Stomach (tissue), 4 donors: ENCODE measurements at regions not wholly inside any gene's neighbourhood (a gene's known extent, or its start where the extent isn't known, plus 50 kb on each side); places are given as distances from the start of the nearest gene placed in this dataset.

Source experiments
- POLR2A ChIP-seq, 4 donors: fragments of 450-650 bp; IDR thresholded peaks; one replicate each; pipeline ENCODE4 v1.6.1; 2016; ENCODE audit warnings: antibody characterized with exemption in 4 of 4, control low read depth in 2 of 4, mild to moderate bottlenecking in 1 of 4, moderate library complexity in 1 of 4
- POLR2AphosphoS5 ChIP-seq, 3 donors: sonication (generic); formaldehyde crosslinking; IDR thresholded peaks; one replicate each; pipeline ENCODE4 v1.6.1; 2016; ENCODE audit warnings: antibody characterized with exemption in 3 of 3
- TF ChIP-seq, protein P1 (sequence below), 7 experiments: fragments of 450-650 bp in 4 of 7; fragments of 200-600 bp in 3 of 7; sonication (generic) in 3 of 7; IDR thresholded peaks; one replicate each; pipeline ENCODE4 v1.5.1; 2016 to 2019; ENCODE audit warnings: antibody characterized with exemption in 7 of 7, control low read depth in 2 of 7, mild to moderate bottlenecking in 1 of 7

- TF ChIP-seq, protein P1, sequence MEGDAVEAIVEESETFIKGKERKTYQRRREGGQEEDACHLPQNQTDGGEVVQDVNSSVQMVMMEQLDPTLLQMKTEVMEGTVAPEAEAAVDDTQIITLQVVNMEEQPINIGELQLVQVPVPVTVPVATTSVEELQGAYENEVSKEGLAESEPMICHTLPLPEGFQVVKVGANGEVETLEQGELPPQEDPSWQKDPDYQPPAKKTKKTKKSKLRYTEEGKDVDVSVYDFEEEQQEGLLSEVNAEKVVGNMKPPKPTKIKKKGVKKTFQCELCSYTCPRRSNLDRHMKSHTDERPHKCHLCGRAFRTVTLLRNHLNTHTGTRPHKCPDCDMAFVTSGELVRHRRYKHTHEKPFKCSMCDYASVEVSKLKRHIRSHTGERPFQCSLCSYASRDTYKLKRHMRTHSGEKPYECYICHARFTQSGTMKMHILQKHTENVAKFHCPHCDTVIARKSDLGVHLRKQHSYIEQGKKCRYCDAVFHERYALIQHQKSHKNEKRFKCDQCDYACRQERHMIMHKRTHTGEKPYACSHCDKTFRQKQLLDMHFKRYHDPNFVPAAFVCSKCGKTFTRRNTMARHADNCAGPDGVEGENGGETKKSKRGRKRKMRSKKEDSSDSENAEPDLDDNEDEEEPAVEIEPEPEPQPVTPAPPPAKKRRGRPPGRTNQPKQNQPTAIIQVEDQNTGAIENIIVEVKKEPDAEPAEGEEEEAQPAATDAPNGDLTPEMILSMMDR (IDR thresholded peaks at IDR 0.05): peak in 2 of 7 experiments; percentile 11 to 15
- TF ChIP-seq POLR2A (IDR thresholded peaks at IDR 0.05) (no peak), POLR2AphosphoS5 (IDR thresholded peaks at IDR 0.05) (no peak)
These were observed 99.8 kb downstream of the PPP1R2C start for GRCh38 chrX:42678133-42678532.
